GM12878 (cell line): ENCODE measurements at regions not wholly inside any gene's neighbourhood (a gene's known extent, or its start where the extent isn't known, plus 50 kb on each side); places are given as distances from the start of the nearest gene placed in this dataset.

Experiments
- NR2C2 ChIP-seq: IDR thresholded peaks from 2 replicates; pipeline ENCODE4 v1.6.1; 2011; ENCODE audit warnings: borderline replicate concordance, low read depth; ENCODE audit not compliant: control insufficient read depth, insufficient read length
- RELA ChIP-seq: fragments of 450-650 bp; IDR thresholded peaks from 2 replicates; pipeline ENCODE4 v1.8.0; 2014; ENCODE audit warnings: borderline replicate concordance; ENCODE audit not compliant: partially characterized antibody
- ZNF274 ChIP-seq: IDR thresholded peaks from one replicate; pipeline ENCODE4 v1.8.0; 2011; ENCODE audit not compliant: insufficient read length, insufficient read depth
- TF ChIP-seq, protein P1 (sequence below), 3 experiments: IDR thresholded peaks in 2 of 3; conservative IDR thresholded peaks in 1 of 3; 2 replicates each; pipeline ENCODE4 v1.5.1; 2011; ENCODE audit warnings: low read depth in 3 of 3, low read length in 3 of 3, mild to moderate bottlenecking in 3 of 3, control low read depth in 2 of 3, moderate library complexity in 2 of 3, inconsistent platforms in 1 of 3, mixed read lengths in 1 of 3; ENCODE audit not compliant: control insufficient read depth in 2 of 3, insufficient read depth in 1 of 3; ENCODE audit errors: extremely low read depth in 1 of 3
- TF ChIP-seq, protein P2 (sequence below): IDR thresholded peaks from 2 replicates; pipeline ENCODE4 v1.6.1; 2012; ENCODE audit warnings: mild to moderate bottlenecking, low read depth, low read length
- TF ChIP-seq, protein P3 (sequence below): IDR thresholded peaks from 2 replicates; pipeline ENCODE4 v1.6.1; 2012; ENCODE audit warnings: low read depth, low read length, improper control_type of control experiment

DNA sequence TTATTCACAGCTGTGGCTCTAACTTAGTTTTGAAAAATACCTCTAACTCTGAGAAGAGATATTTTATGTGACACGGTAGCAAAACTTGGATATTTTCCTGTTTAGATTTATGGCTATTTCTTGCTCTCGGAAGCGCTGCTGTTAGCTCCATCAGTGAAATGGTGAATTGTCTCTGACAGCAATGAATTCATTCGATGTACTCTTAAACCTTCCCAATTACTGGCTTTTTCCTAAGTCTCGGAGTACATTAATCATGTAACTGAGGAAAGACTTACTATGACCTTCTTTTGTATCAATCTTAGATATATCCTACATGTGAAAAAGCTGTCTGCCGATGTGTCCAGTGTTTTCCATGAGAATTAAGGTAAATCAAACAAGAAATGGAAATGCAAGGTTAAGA is 613.0 kb downstream of the KIF4B start:
- no peak for TF ChIP-seq NR2C2
- TF ChIP-seq, protein P1, sequence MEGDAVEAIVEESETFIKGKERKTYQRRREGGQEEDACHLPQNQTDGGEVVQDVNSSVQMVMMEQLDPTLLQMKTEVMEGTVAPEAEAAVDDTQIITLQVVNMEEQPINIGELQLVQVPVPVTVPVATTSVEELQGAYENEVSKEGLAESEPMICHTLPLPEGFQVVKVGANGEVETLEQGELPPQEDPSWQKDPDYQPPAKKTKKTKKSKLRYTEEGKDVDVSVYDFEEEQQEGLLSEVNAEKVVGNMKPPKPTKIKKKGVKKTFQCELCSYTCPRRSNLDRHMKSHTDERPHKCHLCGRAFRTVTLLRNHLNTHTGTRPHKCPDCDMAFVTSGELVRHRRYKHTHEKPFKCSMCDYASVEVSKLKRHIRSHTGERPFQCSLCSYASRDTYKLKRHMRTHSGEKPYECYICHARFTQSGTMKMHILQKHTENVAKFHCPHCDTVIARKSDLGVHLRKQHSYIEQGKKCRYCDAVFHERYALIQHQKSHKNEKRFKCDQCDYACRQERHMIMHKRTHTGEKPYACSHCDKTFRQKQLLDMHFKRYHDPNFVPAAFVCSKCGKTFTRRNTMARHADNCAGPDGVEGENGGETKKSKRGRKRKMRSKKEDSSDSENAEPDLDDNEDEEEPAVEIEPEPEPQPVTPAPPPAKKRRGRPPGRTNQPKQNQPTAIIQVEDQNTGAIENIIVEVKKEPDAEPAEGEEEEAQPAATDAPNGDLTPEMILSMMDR (IDR thresholded peaks at IDR 0.05 in 2 of 3, conservative IDR thresholded peaks at IDR 0.05 in 1 of 3; ENCODE audit: control insufficient read depth in 2 of 3, extremely low read depth in 1 of 3, insufficient read depth in 1 of 3, low read depth in 3 of 3, low read length in 3 of 3): no peak
- TF ChIP-seq, protein P2, sequence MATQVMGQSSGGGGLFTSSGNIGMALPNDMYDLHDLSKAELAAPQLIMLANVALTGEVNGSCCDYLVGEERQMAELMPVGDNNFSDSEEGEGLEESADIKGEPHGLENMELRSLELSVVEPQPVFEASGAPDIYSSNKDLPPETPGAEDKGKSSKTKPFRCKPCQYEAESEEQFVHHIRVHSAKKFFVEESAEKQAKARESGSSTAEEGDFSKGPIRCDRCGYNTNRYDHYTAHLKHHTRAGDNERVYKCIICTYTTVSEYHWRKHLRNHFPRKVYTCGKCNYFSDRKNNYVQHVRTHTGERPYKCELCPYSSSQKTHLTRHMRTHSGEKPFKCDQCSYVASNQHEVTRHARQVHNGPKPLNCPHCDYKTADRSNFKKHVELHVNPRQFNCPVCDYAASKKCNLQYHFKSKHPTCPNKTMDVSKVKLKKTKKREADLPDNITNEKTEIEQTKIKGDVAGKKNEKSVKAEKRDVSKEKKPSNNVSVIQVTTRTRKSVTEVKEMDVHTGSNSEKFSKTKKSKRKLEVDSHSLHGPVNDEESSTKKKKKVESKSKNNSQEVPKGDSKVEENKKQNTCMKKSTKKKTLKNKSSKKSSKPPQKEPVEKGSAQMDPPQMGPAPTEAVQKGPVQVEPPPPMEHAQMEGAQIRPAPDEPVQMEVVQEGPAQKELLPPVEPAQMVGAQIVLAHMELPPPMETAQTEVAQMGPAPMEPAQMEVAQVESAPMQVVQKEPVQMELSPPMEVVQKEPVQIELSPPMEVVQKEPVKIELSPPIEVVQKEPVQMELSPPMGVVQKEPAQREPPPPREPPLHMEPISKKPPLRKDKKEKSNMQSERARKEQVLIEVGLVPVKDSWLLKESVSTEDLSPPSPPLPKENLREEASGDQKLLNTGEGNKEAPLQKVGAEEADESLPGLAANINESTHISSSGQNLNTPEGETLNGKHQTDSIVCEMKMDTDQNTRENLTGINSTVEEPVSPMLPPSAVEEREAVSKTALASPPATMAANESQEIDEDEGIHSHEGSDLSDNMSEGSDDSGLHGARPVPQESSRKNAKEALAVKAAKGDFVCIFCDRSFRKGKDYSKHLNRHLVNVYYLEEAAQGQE: no peak
- no peak for TF ChIP-seq ZNF274
- TF ChIP-seq RELA: no peak
- TF ChIP-seq, protein P3, sequence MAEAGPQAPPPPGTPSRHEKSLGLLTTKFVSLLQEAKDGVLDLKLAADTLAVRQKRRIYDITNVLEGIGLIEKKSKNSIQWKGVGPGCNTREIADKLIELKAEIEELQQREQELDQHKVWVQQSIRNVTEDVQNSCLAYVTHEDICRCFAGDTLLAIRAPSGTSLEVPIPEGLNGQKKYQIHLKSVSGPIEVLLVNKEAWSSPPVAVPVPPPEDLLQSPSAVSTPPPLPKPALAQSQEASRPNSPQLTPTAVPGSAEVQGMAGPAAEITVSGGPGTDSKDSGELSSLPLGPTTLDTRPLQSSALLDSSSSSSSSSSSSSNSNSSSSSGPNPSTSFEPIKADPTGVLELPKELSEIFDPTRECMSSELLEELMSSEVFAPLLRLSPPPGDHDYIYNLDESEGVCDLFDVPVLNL: no peak
